PC-9 (cell line): ENCODE measurements at regions not wholly inside any gene's neighbourhood (a gene's known extent, or its start where the extent isn't known, plus 50 kb on each side); places are given as distances from the start of the nearest gene placed in this dataset.

Experiments
- BruUV-seq: library from RNA; stranded (reverse); fragments of 400-500 nt; replicated peaks from 2 replicates; lab custom pipeline; 2021; lab: Mats Ljungman, UMichigan
- CTCF ChIA-PET: fragments of 300-600 bp; sonication (Branson Sonifier 250); formaldehyde crosslinking; loops from one replicate; lab custom pipeline; 2022; ENCODE audit warnings: antibody characterized with exemption; lab: Charles Lee
- POLR2A ChIA-PET: fragments of 300-600 bp; sonication (Branson Sonifier 250); formaldehyde crosslinking; loops from one replicate; lab custom pipeline; 2022; ENCODE audit warnings: antibody characterized with exemption; ENCODE audit not compliant: unreplicated experiment; lab: Charles Lee
- DNase-seq, 2 experiments: peaks; one replicate each; pipeline versions ENCODE4 v3.0.0 to v3.0.0-alpha.2; 2015 to 2022; ENCODE audit warnings: mixed read lengths in 1 of 2
- H2AFZ ChIP-seq: fragments of 200-600 bp; sonication (generic); 2 replicates; pipeline ENCODE4 v1.8.1; 2017; ENCODE audit warnings: antibody characterized with exemption
- H3F3A ChIP-seq: fragments of 200-600 bp; sonication (generic); 2 replicates; pipeline ENCODE4 v1.8.1; 2017; ENCODE audit warnings: antibody characterized with exemption, mild to moderate bottlenecking, low read depth; ENCODE audit not compliant: insufficient read depth
- H3K27ac ChIP-seq: fragments of 200-600 bp; sonication (generic); 2 replicates; pipeline ENCODE4 v1.6.1; 2016; ENCODE audit warnings: mixed run types
- H3K27me3 ChIP-seq: fragments of 200-600 bp; sonication (generic); 2 replicates; pipeline ENCODE4 v1.6.1; 2016; ENCODE audit warnings: low read depth, mixed run types; ENCODE audit not compliant: insufficient read depth
- H3K36me3 ChIP-seq: fragments of 200-600 bp; sonication (generic); 2 replicates; pipeline ENCODE4 v1.6.1; 2016; ENCODE audit warnings: low read depth, mixed run types
- H3K4me1 ChIP-seq: fragments of 200-600 bp; sonication (generic); replicated peaks from 2 replicates; pipeline ENCODE4 v1.6.1; 2016; ENCODE audit warnings: mixed run types; ENCODE audit not compliant: insufficient read depth
- H3K4me2 ChIP-seq: fragments of 200-600 bp; sonication (generic); 2 replicates; pipeline ENCODE4 v1.6.1; 2017; ENCODE audit warnings: mixed run types
- H3K4me3 ChIP-seq: fragments of 200-600 bp; sonication (generic); 2 replicates; pipeline ENCODE4 v1.6.1; 2016; ENCODE audit warnings: mixed run types
- H3K79me2 ChIP-seq: fragments of 200-600 bp; sonication (generic); 2 replicates; pipeline ENCODE4 v1.6.1; 2017; ENCODE audit warnings: low read depth, mixed run types
- H3K9me2 ChIP-seq: fragments of 200-600 bp; sonication (generic); 2 replicates; pipeline ENCODE4 v1.8.1; 2017; ENCODE audit warnings: mild to moderate bottlenecking; ENCODE audit not compliant: insufficient read depth
- H3K9me3 ChIP-seq: fragments of 200-600 bp; sonication (generic); 2 replicates; pipeline ENCODE4 v1.8.1; 2016; ENCODE audit warnings: low read depth; ENCODE audit not compliant: insufficient read depth
- H4K20me1 ChIP-seq: fragments of 200-600 bp; sonication (generic); 2 replicates; pipeline ENCODE4 v1.8.1; 2017; ENCODE audit not compliant: insufficient read depth
- CTCF ChIP-seq: fragments of 200-600 bp; sonication (generic); conservative IDR thresholded peaks from 2 replicates; pipeline ENCODE4 v1.6.1; 2017; ENCODE audit warnings: mixed run types, antibody characterized with exemption, mild to moderate bottlenecking, moderate library complexity
- EZH2 ChIP-seq: fragments of 200-600 bp; sonication (generic); IDR thresholded peaks from 2 replicates; pipeline ENCODE4 v1.8.0; 2017; ENCODE audit warnings: antibody characterized with exemption, low read depth
- intact Hi-C: fragments of 100-400 bp; cut with micrococcal nuclease; formaldehyde crosslinking; loops from one replicate; pipeline ENCODE4 v1.10.0; 2022; ENCODE audit not compliant: unreplicated experiment

- POLR2A ChIA-PET = no interaction called here
- Histone ChIP-seq H3K79me2 (no peaks in the 10 kb centered on the region), H3K27me3 (peaks cover 61% of the 10 kb centered on the region), H2AFZ (no peak overlapping the region), H3K4me1 (0 out of 2 replicates have a peak, but pooled peaks cover 4% of the 10 kb centered on the region), H3K4me2 (no peak overlapping the region), H3K4me3 (no peak overlapping the region), H4K20me1 (no peaks in the 10 kb centered on the region), H3K27ac (no peak overlapping the region), H3K9me2 (no peaks in the 10 kb centered on the region), H3K9me3 (no peaks in the 10 kb centered on the region), H3K36me3 (no peaks in the 10 kb centered on the region), H3F3A (no peaks in the 10 kb centered on the region)
- CTCF ChIA-PET = no interaction called here
- no peak for DNase-seq
- BruUV-seq = no TSS peak
- intact Hi-C loops = no loop called here
- no peak for TF ChIP-seq EZH2
- TF ChIP-seq CTCF = no peak
Measured at GRCh38 chr18:75116809-75117208, 92.1 kb downstream of the PTGR3 start.

GRCh38 chr18:75116165-75116564 lies 92.8 kb downstream of the PTGR3 start:
- H3K27me3 ChIP-seq = peaks cover 59% of the 10 kb centered on the region
- intact Hi-C loops = no loop called here
- DNase-seq = no peak
- CTCF ChIA-PET = no interaction called here
- no peaks in the 10 kb centered on the region for H3F3A ChIP-seq
- H3K9me3 ChIP-seq = no peaks in the 10 kb centered on the region
- H3K79me2 ChIP-seq = no peaks in the 10 kb centered on the region
- H3K36me3 ChIP-seq = no peaks in the 10 kb centered on the region
- no peaks in the 10 kb centered on the region for H3K9me2 ChIP-seq
- TF ChIP-seq CTCF = no peak
- no peak for TF ChIP-seq EZH2
- no peak overlapping the region for H3K4me3 ChIP-seq
- 0 out of 2 replicates have a peak, but pooled peaks cover 8% of the 10 kb centered on the region for H3K4me1 ChIP-seq
- no peaks in the 10 kb centered on the region for H4K20me1 ChIP-seq
- no TSS peak for BruUV-seq
- no peak overlapping the region for H2AFZ ChIP-seq
- H3K4me2 ChIP-seq = no peak overlapping the region
- POLR2A ChIA-PET = no interaction called here
- H3K27ac ChIP-seq = no peak overlapping the region

- Histone ChIP-seq H3K4me1 (0 out of 2 replicates have a peak, but pooled peaks cover 8% of the 10 kb centered on the region), H3K36me3 (no peaks in the 10 kb centered on the region), H3K79me2 (no peaks in the 10 kb centered on the region), H3K4me2 (no peak overlapping the region), H2AFZ (no peak overlapping the region), H3K9me2 (no peaks in the 10 kb centered on the region), H3K27ac (no peak overlapping the region), H3K27me3 (peaks cover 59% of the 10 kb centered on the region), H3F3A (no peaks in the 10 kb centered on the region), H3K4me3 (no peak overlapping the region), H4K20me1 (no peaks in the 10 kb centered on the region), H3K9me3 (no peaks in the 10 kb centered on the region)
- no TSS peak for BruUV-seq
- DNase-seq = no peak
- intact Hi-C loops = no loop called here
- POLR2A ChIA-PET = no interaction called here
- CTCF ChIA-PET = no interaction called here
- TF ChIP-seq EZH2 (no peak), CTCF (no peak)
Measured at GRCh38 chr18:75115514-75115913, 93.4 kb downstream of the PTGR3 start.
